ENCODE measurements at regions not wholly inside any gene's neighbourhood (a gene's known extent, or its start where the extent isn't known, plus 50 kb on each side); places are given as distances from the start of the nearest gene placed in this dataset.

DNA sequence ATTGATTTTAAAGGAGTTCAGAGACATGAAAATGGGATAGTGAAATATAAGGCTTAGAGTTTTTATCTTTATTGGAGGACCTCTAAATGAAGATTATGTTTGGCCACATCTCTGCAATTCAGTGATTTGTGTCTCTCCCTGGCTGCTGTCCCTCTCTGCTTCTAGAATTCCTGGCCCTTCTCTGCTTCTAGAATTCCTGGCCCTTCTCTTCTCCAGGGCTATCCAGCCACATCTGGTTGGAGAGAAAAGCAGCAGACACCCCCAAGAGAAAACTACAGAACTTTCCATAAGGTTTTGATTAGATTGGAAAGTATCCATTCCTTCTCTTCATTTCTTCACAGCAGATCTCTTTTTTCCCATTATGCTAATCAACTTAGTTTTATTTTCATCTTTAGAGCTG, 135.5 kb downstream of the NPY start:
- TF ChIP-seq, protein P1, sequence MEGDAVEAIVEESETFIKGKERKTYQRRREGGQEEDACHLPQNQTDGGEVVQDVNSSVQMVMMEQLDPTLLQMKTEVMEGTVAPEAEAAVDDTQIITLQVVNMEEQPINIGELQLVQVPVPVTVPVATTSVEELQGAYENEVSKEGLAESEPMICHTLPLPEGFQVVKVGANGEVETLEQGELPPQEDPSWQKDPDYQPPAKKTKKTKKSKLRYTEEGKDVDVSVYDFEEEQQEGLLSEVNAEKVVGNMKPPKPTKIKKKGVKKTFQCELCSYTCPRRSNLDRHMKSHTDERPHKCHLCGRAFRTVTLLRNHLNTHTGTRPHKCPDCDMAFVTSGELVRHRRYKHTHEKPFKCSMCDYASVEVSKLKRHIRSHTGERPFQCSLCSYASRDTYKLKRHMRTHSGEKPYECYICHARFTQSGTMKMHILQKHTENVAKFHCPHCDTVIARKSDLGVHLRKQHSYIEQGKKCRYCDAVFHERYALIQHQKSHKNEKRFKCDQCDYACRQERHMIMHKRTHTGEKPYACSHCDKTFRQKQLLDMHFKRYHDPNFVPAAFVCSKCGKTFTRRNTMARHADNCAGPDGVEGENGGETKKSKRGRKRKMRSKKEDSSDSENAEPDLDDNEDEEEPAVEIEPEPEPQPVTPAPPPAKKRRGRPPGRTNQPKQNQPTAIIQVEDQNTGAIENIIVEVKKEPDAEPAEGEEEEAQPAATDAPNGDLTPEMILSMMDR (IDR thresholded peaks at IDR 0.05; ENCODE audit: low read depth, low read length), result no peak
- TF ChIP-seq EZH2phosphoT487 (IDR thresholded peaks at IDR 0.05; ENCODE audit: low read depth), result no peak

Measured in OCI-LY3 (cell line).